A549 (cell line): ENCODE measurements at regions not wholly inside any gene's neighbourhood (a gene's known extent, or its start where the extent isn't known, plus 50 kb on each side); places are given as distances from the start of the nearest gene placed in this dataset.

ENCODE experiments used
- ATAC-seq, 2 experiments: fragments of 200-7000 bp in 1 of 2; fragments of >200 bp in 1 of 2; cut with Nextera tagmentation in 1 of 2; cut with Tn5 transposase in 1 of 2; 3 replicates each; pipeline versions ENCODE4 v1.8.0 to v1.9.1; 2018 to 2020; ENCODE audit warnings: mild to moderate bottlenecking in 1 of 2, moderate library complexity in 1 of 2
- CTCF ChIA-PET: fragments of 300-600 bp; sonication (Branson Sonifier 250); formaldehyde crosslinking; extraction: SDS; loops from one replicate; lab custom pipeline; 2021; ENCODE audit warnings: antibody characterized with exemption, inconsistent platforms; lab: Yijun Ruan, JAX
- POLR2A ChIA-PET: fragments of 350-600 bp; formaldehyde crosslinking; extraction: SDS; loops from one replicate; lab custom pipeline; 2021; ENCODE audit warnings: antibody characterized with exemption, inconsistent platforms; lab: Yijun Ruan, JAX
- DNase-seq, 2 experiments: peaks; one replicate each; pipeline versions ENCODE4 v3.0.0 to v3.0.0-alpha.2; 2011 to 2016; ENCODE audit warnings: low read depth in 1 of 2, low spot score in 1 of 2
- FAIRE-seq: peaks from 2 replicates; lab custom pipeline; 2011; peaks lifted over from hg19 to GRCh38; lab: Jason Lieb, UNC
- H3K27ac ChIP-seq, 2 experiments: fragments of >200 bp; sonication (Bioruptor Twin); formaldehyde crosslinking; 3 replicates each; pipeline ENCODE4 v1.5.1; 2016 to 2017
- H3K4me1 ChIP-seq: fragments of >200 bp; sonication (Bioruptor Twin); formaldehyde crosslinking; 3 replicates; pipeline ENCODE4 v1.6.1; 2016
- H3K4me2 ChIP-seq: fragments of >200 bp; sonication (Bioruptor Twin); formaldehyde crosslinking; 3 replicates; pipeline ENCODE4 v1.6.1; 2016
- H3K4me3 ChIP-seq: fragments of >200 bp; sonication (Bioruptor Twin); formaldehyde crosslinking; 3 replicates; pipeline ENCODE4 v1.5.1; 2016
- H3K9me3 ChIP-seq: fragments of >200 bp; sonication (Bioruptor Twin); formaldehyde crosslinking; 3 replicates; pipeline ENCODE4 v1.6.1; 2016
- CBX8 ChIP-seq: fragments of 200-600 bp; sonication (generic); IDR thresholded peaks from 2 replicates; pipeline ENCODE4 v1.6.1; 2016
- CEBPB ChIP-seq, 2 experiments: fragments of >200 bp in 1 of 2; sonication (Bioruptor Twin) in 1 of 2; formaldehyde crosslinking in 1 of 2; IDR thresholded peaks; 2 replicates each; pipeline ENCODE4 v1.6.1; 2012 to 2016
- CHD4 ChIP-seq: fragments of 200-600 bp; sonication (generic); IDR thresholded peaks from 2 replicates; pipeline ENCODE4 v1.6.1; 2016; ENCODE audit warnings: antibody characterized with exemption, mild to moderate bottlenecking, borderline replicate concordance
- CTCF ChIP-seq: fragments of >200 bp; sonication (Bioruptor Twin); formaldehyde crosslinking; IDR thresholded peaks from 3 replicates; pipeline ENCODE4 v1.5.1; 2016
- EHMT2 ChIP-seq: fragments of 200-600 bp; sonication (generic); IDR thresholded peaks from 2 replicates; pipeline ENCODE4 v1.6.1; 2016; ENCODE audit warnings: antibody characterized with exemption, low read depth, mild to moderate bottlenecking, moderate library complexity
- ESRRA ChIP-seq: fragments of 150-350 bp; IDR thresholded peaks from 2 replicates; pipeline ENCODE4 v1.6.1; 2014; ENCODE audit warnings: mild to moderate bottlenecking, low read length, borderline replicate concordance
- FOXS1 ChIP-seq: fragments of 250-450 bp; sonication (Bioruptor Pico); IDR thresholded peaks from 2 replicates; pipeline ENCODE4 v1.5.0; 2020; ENCODE audit warnings: mild to moderate bottlenecking, moderate library complexity
- GATA3 ChIP-seq: IDR thresholded peaks from 2 replicates; pipeline ENCODE4 v1.6.1; 2012; ENCODE audit warnings: borderline replicate concordance
- HDAC2 ChIP-seq: fragments of 200-600 bp; sonication (generic); IDR thresholded peaks from 2 replicates; pipeline ENCODE4 v1.6.1; 2016
- HEYL ChIP-seq: fragments of 250-450 bp; sonication (Bioruptor Pico); IDR thresholded peaks from 2 replicates; pipeline ENCODE4 v1.8.0; 2021; ENCODE audit warnings: mild to moderate bottlenecking, moderate library complexity
- HMGXB4 ChIP-seq: fragments of 250-450 bp; sonication (Bioruptor Pico); IDR thresholded peaks from 2 replicates; pipeline ENCODE4 v1.5.0; 2021; ENCODE audit warnings: mild to moderate bottlenecking, moderate library complexity, borderline replicate concordance
- JUN ChIP-seq, 2 experiments: fragments of >200 bp; sonication (Bioruptor Twin); formaldehyde crosslinking; IDR thresholded peaks; 2 replicates in 1 of 2; 3 replicates in 1 of 2; pipeline ENCODE4 v1.6.1; 2016 to 2017
- JUNB ChIP-seq: fragments of >200 bp; sonication (Bioruptor Twin); formaldehyde crosslinking; IDR thresholded peaks from 2 replicates; pipeline ENCODE4 v1.6.1; 2016
- KDM5A ChIP-seq: fragments of 200-600 bp; sonication (generic); IDR thresholded peaks from 2 replicates; pipeline ENCODE4 v1.6.1; 2016; ENCODE audit warnings: antibody characterized with exemption, mild to moderate bottlenecking
- MAX ChIP-seq: IDR thresholded peaks from 2 replicates; pipeline ENCODE4 v1.6.1; 2012
- MYC ChIP-seq: IDR thresholded peaks from 2 replicates; pipeline ENCODE4 v1.6.1; 2012; ENCODE audit warnings: mild to moderate bottlenecking, inconsistent platforms, low read length, improper control_type of control experiment, borderline replicate concordance
- NR3C1 ChIP-seq: fragments of >200 bp; sonication (Bioruptor Twin); formaldehyde crosslinking; IDR thresholded peaks from 3 replicates; pipeline ENCODE4 v1.6.1; 2017
- PBX3 ChIP-seq: IDR thresholded peaks from 2 replicates; pipeline ENCODE4 v1.6.1; 2012
- PHF8 ChIP-seq: fragments of 200-600 bp; sonication (generic); IDR thresholded peaks from 2 replicates; pipeline ENCODE4 v1.6.1; 2016; ENCODE audit warnings: low read depth, mild to moderate bottlenecking, antibody characterized with exemption, moderate library complexity, borderline replicate concordance
- POLR2A ChIP-seq: IDR thresholded peaks from 2 replicates; pipeline ENCODE4 v1.6.1; 2012; ENCODE audit warnings: mild to moderate bottlenecking, low read length
- RAD21 ChIP-seq, 2 experiments: fragments of >200 bp in 1 of 2; sonication (Bioruptor Twin) in 1 of 2; formaldehyde crosslinking in 1 of 2; IDR thresholded peaks in 1 of 2; conservative IDR thresholded peaks in 1 of 2; 2 replicates in 1 of 2; 3 replicates in 1 of 2; pipeline ENCODE4 v1.6.1; 2012 to 2018; ENCODE audit warnings: inconsistent platforms in 1 of 2
- RNF2 ChIP-seq: fragments of 200-600 bp; sonication (generic); IDR thresholded peaks from 2 replicates; pipeline ENCODE4 v1.6.1; 2016; ENCODE audit warnings: low read depth, mild to moderate bottlenecking, antibody characterized with exemption, moderate library complexity, borderline replicate concordance
- SMC3 ChIP-seq: fragments of >200 bp; sonication (Bioruptor Twin); formaldehyde crosslinking; IDR thresholded peaks from 3 replicates; pipeline ENCODE4 v1.6.1; 2018; ENCODE audit warnings: inconsistent platforms
- SREBF2 ChIP-seq: fragments of 450-650 bp; IDR thresholded peaks from 2 replicates; pipeline ENCODE4 v1.6.1; 2014; ENCODE audit warnings: mild to moderate bottlenecking, moderate library complexity
- TFCP2L1 ChIP-seq: fragments of 250-450 bp; sonication (Bioruptor Pico); IDR thresholded peaks from 2 replicates; pipeline ENCODE4 v1.5.0; 2021; ENCODE audit warnings: mild to moderate bottlenecking
- TP53 ChIP-seq: fragments of 250-450 bp; sonication (Bioruptor Pico); IDR thresholded peaks from 2 replicates; pipeline ENCODE4 v1.5.0; 2021; ENCODE audit warnings: mild to moderate bottlenecking, moderate library complexity
- USF2 ChIP-seq: fragments of 450-650 bp; IDR thresholded peaks from 2 replicates; pipeline ENCODE4 v1.6.1; 2014; ENCODE audit warnings: antibody characterized with exemption
- ZC3H11A ChIP-seq: fragments of 450-650 bp; IDR thresholded peaks from 2 replicates; pipeline ENCODE4 v1.6.1; 2014; ENCODE audit warnings: antibody characterized with exemption, mild to moderate bottlenecking
- ZSCAN20 ChIP-seq: fragments of 250-450 bp; sonication (Bioruptor Pico); IDR thresholded peaks from 2 replicates; pipeline ENCODE4 v1.8.0; 2022; ENCODE audit warnings: mild to moderate bottlenecking, moderate library complexity
- WGBS: methylation state at CpG from one replicate; pipeline ENCODE4 v1.1.6; 2017; ENCODE audit errors: missing lambda C conversion rate; 5-methylcytosine and 5-hydroxymethylcytosine counted together

- TF ChIP-seq CTCF, result no peak
- TF ChIP-seq SREBF2, result no peak
- no peak for TF ChIP-seq PHF8
- TF ChIP-seq KDM5A, result no peak
- no peak for TF ChIP-seq MAX
- TF ChIP-seq CEBPB (IDR thresholded peaks at IDR 0.05), result no peak
These were observed 92.6 kb upstream of the NLRP2B start (continued) for GRCh38 chrX:57772637-57773036.

- DNase-seq (no peak), ATAC-seq (no peak), FAIRE-seq (no peak)
- ChIA-PET POLR2A (no interaction called here), CTCF (no interaction called here)
- H3K4me3 ChIP-seq, result no peak overlapping the region
- no peak overlapping the region for H3K27ac ChIP-seq
- H3K9me3 ChIP-seq, result no peaks in the 10 kb centered on the region
- H3K4me1 ChIP-seq, result no peaks in the 10 kb centered on the region
- TF ChIP-seq TP53 (CRISPR knock-in tag) (no peak), FOXS1 (no peak), MAX (no peak), USF2 (no peak), MYC (no peak), RNF2 (no peak), ZSCAN20 (no peak), CEBPB (IDR thresholded peaks at IDR 0.05) (no peak), HEYL (CRISPR knock-in tag) (no peak), HMGXB4 (CRISPR knock-in tag) (no peak), NR3C1 (no peak), JUN (IDR thresholded peaks at IDR 0.05) (no peak), GATA3 (no peak), EHMT2 (no peak), CHD4 (no peak), JUNB (no peak)
- no peak overlapping the region for H3K4me2 ChIP-seq
These were observed 91.6 kb upstream of the NLRP2B start for GRCh38 chrX:57771689-57772088.

- Histone ChIP-seq H3K9me3 (0 out of 3 replicates have a peak, but pooled peaks cover 2% of the 10 kb centered on the region), H3K4me1 (no peaks in the 10 kb centered on the region), H3K4me3 (no peak overlapping the region), H3K27ac (no peak overlapping the region), H3K4me2 (no peak overlapping the region)
- DNase-seq (no peak), FAIRE-seq (no peak), ATAC-seq (no peak)
- 0% methylated on average over 2 of the region's 2 CpGs for WGBS
- POLR2A ChIA-PET, result no interaction called here
- CTCF ChIA-PET, result no interaction called here
- no peak for TF ChIP-seq HDAC2
- TF ChIP-seq HEYL (CRISPR knock-in tag), result no peak
- TF ChIP-seq POLR2A, result no peak
- no peak for TF ChIP-seq USF2
- no peak for TF ChIP-seq MYC
- no peak for TF ChIP-seq KDM5A
- TF ChIP-seq RAD21 (conservative IDR thresholded peaks at IDR 0.05 in 1 of 2, IDR thresholded peaks at IDR 0.05 in 1 of 2), result no peak
- TF ChIP-seq PBX3, result no peak
- TF ChIP-seq ESRRA, result no peak
- TF ChIP-seq HMGXB4 (CRISPR knock-in tag), result no peak
- no peak for TF ChIP-seq MAX
- TF ChIP-seq TFCP2L1 (CRISPR knock-in tag), result no peak
- no peak for TF ChIP-seq SMC3
- TF ChIP-seq CBX8, result no peak
- no peak for TF ChIP-seq JUNB
- TF ChIP-seq ZC3H11A, result no peak
These were observed 72.8 kb upstream of the NLRP2B start for GRCh38 chrX:57752866-57753265.
